ENCODE measurements at regions not wholly inside any gene's neighbourhood (a gene's known extent, or its start where the extent isn't known, plus 50 kb on each side); places are given as distances from the start of the nearest gene placed in this dataset.
A peak's percentile ranks its signal among the peaks of the same experiment; 100 is the strongest.

DNA sequence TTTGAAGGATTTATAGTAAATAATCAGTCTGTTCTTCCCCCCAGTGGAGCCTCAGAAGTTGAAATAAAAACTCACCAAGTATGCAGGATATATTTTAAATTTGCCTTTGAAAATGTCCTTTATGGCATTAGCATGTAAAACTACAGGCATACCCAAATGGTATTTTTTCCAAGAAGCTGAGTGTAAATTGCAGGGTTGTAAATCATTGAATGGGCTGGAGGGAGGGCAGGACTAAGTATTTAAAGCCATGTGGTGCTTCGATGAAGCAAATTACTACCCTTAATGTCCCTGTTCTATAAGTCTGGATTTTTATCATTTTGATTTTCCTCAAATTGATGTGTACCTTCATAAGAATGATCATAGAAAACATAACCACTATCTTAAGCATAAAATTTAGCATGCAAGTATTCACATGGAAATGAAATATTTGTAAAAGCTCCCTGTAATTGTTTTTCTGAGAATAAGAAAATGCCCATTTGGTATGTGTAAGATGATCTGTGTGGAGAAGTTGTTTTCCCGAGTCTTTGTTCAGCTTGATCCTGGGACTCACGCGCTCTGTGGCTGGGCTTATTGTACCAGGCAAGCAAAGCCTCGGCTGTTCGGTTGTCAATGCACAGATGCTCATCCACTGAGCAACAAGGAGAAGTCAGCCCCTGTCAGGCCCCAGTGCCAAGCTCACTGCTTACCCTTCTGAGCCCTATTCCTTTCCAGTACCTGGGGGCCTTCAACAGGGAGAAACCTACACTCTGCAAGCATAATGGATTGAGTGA lies 66.7 kb downstream of the CD164 start:
- no peak for DNase-seq

DNA sequence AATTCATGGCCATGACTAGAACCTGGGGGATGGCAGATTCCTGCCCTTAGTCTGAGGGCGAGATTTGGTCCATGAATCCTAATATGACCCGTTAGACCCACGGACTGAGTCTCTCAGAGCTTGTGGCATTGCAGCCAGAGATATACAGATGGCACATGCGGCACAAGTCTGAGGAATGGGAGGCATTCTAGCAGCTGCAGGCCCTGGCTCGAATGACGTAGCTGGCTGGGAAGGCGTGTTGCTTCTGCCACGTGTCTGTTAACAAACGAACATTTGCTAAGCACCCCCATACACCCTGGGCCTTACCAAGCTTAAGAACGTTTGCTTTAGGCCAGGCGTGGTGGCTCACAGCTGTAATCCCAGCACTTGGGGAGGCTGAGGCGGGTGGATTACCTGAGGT lies 68.0 kb downstream of the CD164 start:
- no peak for DNase-seq

DNA sequence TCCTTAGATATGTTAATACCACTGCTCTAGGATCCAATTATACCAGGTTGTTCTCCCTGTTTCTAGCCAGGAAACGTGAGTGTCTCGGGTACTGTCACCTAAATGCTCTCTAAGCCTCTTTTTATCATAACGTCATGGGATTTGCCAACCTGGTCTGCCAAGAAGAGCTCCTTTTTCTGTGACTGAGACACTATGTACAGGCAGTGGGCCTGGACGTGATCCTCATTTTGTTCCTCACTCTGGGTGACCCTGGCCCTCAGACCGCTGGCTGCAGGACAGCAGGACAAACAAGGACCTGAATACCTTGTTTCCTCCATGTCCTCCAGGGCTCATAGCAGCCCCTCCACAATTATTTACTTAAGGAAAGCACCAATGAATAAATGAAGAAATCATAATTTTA lies 69.1 kb downstream of the CD164 start:
- DNase-seq = no peak

DNA sequence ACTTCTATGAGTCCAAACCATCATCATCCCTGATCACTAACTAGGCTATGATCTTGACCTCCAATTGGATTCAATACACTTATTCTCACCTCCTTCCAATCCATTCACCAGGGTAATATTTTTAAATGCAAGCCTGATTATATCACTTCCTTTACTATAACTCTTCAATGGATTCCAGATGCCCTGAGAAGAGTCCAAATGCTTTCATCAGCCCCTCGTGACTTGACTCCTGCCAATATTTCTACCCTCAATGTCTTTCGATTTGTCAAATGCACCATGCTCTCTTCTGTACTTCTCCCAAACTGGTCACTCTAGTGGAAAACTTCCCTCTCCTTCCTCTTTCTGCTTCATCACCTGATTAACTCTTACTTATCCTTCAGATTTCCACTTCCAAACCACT lies 70.8 kb downstream of the CD164 start:
- DNase-seq = no peak

DNA sequence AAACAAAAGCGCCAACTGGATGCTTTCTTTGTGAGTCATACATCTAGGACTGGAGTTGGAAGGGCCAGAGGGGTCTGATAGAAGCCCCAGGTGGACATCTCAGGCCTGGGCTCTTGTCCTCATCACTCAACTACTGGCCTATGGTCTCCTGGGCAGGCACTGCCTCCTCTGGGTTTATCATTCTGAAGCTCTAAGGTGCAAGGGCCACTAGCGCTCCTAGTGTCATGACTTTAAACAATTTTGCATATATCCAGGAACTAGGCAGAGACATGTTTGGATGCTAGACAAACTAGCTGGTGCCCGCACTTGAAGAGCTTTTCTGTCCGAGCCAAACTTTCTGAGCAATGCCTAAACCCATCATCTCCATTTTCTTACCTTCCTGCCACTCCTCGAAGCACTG lies 72.3 kb downstream of the CD164 start:
- no peak for DNase-seq

DNA sequence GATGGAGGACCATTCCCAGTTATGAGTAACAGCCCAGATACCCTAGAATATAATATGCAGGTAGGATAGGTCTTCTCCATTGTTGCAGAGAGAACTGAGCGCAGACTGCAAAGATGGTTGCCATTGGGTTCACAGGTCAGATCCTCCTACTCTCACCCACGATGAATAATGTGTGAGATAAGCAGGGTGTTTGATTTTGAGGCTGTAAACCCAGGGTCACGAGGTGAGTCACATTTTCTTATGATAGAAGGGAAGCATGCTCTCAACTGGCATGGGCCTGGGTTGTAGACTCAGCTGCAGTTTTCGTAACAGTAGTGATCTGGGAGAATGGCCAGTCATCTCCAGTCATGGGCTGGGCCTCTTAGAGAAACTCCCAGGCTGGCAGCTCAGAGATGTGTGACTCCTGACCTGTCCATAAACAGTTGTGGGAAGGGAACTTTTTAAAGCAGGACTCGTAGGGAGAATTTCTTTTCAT lies 74.2 kb downstream of the CD164 start:
- no peak for DNase-seq

DNA sequence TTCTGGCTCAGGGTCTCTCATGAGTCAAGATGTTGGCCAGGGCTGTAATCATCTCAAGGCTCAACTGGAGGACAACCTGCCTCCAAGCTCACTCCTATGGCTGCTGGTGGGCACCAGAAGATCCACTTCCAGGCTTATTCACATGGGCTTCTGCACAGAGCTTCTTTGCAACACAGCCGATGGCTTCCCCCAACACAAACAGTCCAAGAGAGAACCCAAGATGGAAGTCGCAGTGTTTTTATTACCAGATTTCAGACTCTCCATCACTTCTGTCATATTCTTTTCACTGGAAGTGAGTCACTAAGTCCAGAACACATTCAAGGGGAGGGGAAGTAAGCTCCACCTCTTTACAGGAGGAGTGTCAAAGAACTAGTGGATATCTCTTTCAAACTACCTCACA lies 75.5 kb downstream of the CD164 start:
- DNase-seq = no peak

DNA sequence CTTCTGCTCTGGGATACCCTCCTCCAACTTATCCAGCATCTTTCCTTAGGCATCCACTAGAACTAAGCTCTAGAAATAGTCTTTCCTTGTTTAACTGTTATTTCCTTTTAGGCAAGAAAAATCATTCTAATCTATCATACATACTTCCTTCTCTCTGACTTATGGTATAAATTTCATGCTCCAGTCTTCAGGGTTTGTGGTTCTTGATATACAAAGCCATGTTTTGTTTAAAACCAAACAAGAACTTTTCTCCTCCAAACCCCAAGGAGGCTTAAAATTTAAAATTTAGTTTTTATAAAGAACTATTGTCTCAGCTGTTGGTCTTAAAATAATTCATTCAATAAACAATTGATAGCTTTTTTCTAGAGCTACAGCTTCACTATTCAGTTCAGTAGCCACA lies 77.2 kb downstream of the CD164 start:
- DNase-seq = no peak

DNA sequence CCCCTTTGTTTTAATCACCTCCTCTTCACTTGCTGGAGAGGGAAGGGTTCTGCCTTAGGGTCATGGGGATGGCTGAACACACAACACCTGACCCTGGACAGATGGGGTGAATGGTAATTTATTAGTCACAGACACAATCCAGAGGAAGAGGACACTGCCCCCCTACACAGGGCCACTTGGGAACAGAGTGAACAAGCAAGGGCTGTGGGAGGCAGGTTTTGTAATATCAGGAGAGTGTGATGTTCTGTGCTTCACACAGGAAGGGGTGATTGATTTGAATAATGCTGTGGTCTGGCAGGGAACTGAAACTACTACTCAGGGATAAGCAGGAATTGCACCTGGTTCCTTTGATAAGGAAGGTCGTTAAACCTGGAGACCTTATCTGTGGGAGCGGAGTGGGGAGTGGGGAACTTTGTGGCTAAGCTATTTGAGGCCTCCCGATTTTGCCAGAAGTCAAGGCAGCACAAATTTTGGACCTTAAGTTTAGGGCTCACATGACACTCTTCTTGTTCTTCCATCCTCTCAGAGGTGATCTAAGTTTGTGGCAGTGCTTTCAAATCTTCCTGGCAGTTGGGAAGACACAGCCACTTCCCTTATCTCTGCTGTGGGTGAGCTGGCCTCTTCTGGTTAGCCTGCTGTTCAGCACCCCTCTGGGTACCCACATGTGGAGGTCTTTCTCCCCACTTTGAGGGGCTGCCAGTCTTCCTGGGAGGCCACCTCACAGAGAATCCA lies 77.8 kb downstream of the CD164 start:
- DNase-seq = no peak

DNA sequence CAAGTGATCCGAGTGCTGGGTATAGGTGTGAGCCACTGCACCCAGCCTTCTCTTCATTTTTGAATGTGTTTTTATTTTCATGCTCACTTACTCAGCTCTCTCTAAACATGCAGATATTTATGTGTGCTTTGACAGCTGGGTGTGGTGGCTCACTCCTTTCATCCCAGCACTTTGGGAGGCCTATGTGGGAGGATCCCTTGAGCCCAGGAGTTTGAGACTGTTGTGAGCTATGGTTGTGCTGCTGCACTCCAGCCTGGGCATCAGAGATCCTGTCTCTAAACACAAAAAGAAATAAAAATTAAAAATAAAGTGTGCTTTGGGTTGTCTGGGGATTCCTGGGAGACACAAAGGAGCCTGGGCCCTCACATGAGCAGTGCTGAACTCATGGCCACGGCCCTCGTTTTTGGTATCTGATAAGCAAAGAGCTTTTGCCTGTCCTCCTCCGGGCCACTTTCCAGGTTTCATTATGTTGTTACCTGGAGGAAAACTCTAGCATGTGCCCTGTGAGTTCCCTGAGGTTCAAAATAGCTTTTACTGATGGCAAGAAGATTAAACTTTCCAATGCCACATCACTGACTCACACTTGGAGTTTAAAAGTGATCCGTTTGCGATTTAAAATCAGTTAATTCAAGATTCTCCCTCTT lies 78.5 kb downstream of the CD164 start:
- no peak for DNase-seq

DNA sequence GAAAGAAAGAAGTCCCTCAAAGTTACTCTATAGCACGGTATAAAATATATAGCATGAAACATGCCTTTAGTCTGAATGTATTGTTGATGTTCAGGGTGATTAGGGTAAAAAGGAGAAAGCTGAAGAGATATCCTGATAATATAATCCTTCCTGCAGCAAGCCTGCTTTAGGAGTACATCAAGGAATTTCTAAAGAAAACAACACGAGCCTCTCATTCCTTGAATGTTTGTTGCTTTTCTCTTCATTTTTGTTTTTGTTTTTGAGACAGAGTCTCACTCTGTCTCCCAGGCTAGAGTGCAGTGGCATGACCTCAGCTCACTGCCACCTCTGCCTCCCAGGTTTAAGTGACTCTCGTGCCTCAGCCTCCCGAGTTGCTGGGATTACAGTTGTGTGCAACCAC lies 79.1 kb downstream of the CD164 start:
- DNase-seq = no peak

DNA sequence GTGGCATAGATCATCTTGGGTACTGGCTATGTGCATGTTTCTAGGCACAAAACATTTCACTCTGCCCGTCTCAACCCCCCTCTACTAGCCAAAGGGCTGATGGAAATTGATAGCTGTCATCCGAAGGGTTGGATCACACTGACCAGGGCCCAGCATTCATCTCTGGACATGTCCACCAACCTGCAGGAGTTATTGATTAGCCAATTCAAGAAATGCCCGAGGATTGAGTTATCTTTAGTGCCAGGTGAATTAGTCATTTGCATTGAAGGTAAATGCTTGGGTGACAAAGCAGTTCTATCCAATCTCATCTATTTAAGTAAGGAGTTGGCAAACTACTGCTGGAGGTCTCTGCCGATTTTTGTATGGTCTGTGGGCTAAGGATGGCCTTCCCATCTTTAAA lies 80.1 kb downstream of the CD164 start:
- DNase-seq = no peak

DNA sequence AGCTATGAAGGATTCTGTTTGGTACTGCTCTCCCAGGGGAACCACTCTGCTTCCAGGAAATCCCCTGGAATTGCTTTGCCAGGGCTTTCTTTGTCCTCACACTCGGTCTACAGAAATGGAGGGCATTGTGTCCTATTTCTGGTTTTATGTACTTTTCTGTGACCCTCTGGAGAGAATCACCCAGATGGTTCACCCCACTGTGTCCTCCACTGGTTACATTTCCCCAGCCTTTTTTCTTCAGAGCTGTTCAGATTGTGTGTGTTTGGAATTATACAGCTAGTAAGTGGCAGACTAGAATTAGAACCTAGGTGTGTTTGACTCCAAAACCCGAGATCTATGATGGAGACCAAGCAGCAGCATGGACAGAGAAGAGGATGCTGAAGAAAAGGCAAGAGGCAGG lies 80.8 kb downstream of the CD164 start:
- DNase-seq = no peak

DNA sequence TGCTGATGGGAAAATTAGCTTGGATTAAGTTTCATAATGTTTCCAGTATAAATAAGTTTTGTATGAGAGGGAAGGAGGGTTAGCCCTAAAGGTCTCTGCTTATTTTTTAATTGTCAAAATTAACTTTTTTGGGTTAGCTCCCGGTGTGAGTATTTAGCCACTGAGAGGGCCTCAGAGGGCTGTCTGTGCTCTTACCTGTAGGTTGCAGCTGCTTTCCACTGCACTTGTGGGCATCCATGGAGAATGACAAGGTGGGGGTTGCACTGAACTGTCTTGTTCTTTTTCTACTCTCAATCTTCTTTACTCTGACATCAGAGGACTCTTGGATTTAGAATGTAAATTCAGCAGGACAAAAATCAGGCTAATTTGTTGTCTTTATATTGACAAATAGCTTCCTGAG lies 81.4 kb downstream of the CD164 start:
- DNase-seq = no peak

DNA sequence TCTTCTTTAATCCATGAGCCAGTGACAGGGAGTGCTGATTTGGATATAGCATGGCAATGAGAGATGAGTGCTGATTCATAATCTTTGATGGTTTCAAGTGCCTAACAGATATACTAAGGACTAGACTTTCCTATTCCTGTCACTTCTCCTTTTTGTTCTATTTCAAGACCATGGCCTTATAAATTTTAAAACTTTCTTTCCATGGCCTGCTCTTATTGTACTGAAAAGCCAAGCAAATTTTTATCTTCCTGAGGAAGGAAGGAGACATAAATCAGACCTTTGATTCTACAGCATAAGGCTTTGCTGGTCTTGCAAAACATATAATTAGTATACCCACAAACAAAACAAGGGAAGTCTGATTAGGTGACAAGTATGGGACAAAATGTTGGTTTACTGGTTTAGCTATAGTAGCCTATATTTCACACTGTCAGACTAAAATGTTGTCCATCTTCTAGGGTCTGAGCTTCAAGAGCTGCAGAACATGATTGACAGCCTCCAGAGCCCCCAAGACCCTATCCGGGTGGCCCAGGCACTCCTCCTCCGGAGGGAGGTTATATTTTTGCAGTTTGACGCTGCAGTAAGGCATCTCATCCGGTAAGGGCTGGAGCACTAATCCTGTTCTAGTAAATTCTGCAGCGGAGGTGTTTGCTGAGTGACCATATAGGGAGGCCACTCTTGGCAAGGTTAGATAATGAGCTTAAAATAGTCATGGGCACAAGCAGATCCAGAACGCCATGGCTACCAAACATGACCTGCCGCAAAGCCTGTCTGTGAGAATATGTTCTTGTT lies 82.3 kb downstream of the CD164 start:
- DNase-seq = peak in 1 of 2 donors; percentile 90

DNA sequence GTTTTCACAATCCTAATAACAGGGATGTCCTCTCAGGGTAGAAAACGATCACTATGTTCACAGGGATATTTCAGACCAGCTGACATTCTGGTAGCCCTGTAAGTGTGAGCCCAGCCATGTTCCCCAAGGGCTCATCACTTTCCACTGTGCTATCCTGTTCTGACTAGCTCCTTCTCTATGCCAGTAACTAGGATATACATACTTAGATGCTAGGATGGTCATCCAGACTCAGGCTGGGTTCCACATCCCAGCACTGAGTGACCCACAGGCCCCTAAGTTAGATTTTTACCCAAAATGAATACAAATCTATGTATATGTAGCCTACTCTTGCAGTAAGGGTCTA lies 83.0 kb downstream of the CD164 start:
- DNase-seq = no peak

DNA sequence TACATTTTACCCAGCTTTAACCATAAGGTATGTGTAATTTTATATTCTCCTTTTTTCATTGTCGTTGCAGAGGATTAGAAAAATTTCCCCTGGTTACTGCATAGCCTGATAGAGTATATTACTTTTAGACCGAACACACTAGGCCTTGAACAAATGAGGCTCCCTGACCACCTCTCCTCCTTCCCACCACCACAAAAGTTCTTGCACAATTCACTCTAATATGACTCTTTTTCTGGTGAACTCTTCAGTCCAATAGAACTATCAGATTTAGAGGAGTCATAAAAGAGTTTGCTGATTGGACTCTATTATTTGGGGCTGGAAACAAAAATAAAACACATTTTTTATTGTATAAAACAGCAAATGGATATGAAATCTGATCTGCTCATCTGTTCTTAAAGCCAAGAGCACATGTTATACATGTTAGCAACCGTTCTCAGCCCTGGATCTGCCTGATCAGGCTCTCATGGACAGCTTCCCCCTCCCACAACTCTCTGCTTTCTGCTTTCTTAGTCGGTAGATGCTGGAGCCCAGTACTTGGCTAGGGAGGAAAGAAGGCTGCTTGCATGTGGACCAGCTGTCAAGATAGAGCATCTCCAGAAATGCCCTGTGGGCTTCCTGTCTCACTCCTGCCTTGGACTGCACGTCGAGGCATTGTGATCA lies 83.5 kb downstream of the CD164 start:
- no peak for DNase-seq

DNA sequence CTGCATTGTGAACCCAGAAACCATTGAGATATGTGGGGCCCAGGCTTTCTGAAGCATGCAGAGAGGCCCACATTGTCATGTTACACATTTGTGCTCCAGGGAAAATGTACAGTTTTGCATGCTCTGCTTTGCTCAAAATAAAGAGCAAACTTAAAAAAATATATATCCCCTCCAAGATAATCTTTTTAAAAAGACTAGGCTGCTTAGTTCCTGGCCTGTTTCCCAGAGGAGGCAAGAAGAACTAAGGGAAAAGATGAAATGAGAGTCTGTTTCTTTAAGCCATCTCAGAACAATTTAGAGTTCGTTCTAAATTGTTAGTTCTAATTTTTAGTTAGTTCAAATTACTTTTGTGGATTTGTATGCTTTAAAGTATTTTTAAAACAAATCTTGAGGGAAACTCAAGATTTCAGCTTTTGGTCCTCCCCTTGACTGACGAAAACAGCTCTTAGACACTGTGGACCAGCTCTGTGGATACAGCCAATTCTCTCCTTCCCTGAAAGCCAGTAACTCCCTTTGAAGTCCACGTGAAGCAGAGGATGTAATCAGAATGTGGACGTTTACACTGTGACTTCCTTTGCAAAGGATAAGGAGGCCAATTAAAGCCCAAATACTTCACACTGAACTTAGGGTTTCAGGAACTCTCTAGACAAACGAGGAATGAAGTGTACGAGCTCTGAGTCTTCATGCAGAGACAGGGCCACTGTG lies 84.7 kb downstream of the CD164 start:
- DNase-seq = no peak

DNA sequence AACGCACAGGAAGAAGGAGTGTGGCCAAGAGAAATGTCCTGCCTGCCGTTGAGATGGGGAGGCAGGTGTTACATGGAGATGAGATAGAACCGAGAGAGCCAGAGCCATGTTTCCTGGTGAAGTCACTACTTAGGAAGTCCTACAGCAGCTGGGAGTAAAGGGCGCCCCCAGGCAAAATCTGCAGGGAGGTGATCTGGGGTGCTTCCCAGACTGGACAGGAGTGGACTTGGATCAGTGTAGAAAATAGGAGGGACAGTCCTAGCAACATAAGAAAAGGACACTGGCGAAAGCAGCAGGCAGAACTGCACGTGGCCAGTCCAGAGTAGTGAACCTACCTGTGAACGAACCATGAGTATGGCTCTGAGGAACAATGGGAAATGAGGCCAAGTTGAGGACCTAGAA lies 85.3 kb downstream of the CD164 start:
- DNase-seq = no peak

DNA sequence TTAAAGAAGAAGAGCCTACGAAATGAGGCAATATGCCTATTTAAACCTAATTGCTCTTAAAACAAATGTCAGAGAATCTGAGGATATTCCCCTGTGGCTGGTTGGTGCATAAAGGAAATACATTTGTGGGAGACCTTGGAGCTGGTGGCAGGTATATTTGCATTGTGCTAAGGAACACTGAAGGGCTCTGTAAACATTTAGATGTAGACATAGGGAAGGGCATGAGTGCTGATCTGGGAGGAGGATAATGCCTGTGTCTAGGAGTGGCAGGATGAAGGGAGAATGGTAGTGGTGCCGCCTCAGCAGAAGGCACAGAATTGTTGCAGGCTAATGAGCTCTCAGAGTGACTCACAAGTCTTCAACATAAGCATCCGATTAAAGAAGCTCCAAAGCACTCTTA lies 85.8 kb downstream of the CD164 start:
- DNase-seq = no peak

DNA sequence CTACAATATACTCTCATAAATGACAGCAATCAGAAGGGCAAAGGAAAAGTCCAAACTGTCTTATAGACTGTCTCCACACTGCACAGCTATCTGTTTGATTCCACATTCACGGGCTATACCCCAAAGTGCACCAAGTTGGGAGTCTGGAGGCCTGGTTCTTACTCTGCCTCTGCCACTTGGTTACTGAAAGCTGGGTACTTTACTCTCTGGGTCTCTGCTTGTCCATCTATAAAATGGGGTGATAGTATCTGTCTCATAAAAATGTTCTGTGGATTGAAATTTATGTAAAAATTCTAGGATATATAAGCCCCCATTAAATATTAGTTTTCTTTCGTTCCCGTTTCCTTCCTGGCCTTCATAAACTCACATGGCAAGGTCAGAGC lies 86.5 kb downstream of the CD164 start:
- DNase-seq = no peak

DNA sequence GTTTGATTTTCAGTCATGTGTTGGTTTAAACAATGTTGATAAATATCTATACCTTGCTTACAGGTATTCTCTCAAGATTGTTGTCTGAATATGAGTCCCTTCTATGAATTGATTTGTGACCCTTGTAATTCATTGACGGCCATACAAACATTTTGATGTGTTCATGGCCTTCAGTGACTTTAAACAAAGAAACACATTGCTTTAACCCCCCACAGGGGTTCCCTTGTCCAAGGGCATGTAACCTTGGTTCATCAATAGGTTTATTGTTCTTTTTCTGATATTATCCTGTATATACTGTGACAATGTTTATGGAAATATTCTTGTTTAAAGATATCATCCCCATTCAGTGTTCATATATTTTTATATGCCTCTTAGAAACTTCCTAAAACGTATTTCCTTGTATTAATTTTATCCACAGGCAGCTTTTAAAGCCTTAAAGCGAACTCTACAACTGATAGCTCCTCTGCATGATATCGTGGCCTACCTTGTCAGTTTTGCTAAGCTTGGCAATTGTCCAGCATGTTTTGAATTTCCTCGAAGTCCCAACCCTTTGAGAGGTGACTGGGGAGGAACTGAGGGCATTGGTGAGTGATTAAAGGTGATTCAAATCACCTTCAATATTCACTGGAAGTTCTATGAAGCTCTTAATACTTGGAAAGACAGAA lies 87.0 kb downstream of the CD164 start:
- DNase-seq = no peak

Measured in bone marrow (tissue), 2 donors.